ENCODE measurements at regions not wholly inside any gene's neighbourhood (a gene's known extent, or its start where the extent isn't known, plus 50 kb on each side); places are given as distances from the start of the nearest gene placed in this dataset.

DNA sequence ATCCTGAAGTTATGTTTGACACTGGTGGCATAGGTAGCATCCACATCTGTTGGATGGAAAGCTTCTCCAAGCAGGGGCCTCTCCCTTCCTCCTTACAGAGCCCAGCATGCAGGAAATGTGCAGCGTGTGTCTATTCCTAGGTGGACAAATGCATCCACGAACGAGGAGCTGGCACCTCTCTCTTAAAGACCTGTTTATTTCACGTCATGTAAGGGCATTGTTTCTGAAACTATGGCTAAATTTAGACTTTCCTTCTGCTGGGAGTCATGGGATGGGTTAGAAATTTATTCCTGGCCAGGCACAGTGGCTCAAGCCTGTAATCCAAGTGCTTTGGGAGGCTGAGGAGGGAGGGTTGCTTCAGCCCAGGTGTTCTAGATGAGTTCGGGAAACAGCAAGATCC, 208.4 kb upstream of the SVIL start:
- Mint-ChIP-seq H3K4me1 (no peaks in the 10 kb centered on the region), H3K9me3 (no peaks in the 10 kb centered on the region), H3K27me3 (peaks cover 4% of the 10 kb centered on the region), H3K36me3 (no peaks in the 10 kb centered on the region), H3K27ac (no peak overlapping the region), H3K4me3 (no peak overlapping the region)
- DNase-seq: no peak
- CTCF ChIA-PET: no interaction called here

DNA sequence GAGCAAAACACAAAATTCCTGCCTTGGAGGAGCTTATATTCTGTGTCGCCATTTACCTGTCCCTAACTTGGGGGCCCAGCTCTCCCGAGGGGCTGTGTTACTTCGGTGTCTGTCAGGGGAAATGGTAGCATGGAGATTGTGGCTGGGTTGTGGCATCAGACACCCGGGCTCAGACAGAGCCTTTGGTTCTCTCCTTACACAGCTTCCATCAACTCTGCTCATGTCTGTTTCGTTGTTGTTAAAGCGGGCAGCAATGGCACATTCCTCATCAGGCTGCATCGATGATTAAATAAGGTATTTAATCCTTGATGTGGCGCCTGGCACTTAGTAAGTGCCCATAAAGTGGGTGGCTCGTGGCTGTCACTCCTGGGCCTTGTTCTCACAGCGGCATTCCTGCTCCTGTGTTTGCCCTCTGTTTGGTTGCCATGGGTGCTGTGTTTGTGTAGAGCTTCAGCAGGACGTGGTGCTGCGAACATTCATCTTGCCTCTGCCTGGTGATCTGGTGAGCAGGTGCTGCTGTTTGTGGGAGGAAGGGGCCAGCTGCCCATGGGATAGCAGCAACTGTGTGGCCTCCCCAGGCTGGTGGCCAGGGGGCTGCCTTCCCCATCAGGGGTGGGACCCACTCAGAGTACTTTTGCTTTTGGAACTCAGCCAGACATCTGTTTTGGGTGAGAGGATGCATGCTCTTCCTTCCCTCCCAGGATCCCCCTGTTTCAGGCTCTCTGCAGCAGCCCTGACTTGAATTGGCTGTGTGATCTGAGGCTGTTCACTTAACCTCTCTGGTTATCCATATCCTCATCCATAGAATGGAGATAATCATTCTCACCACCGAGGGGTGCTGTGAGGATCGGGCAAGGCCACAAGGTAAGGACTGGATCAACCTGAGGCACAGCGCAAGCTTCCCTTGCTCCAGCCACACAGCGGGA, 207.2 kb upstream of the SVIL start:
- Mint-ChIP-seq H3K27ac (no peak overlapping the region), H3K4me3 (no peak overlapping the region), H3K4me1 (no peaks in the 10 kb centered on the region), H3K9me3 (no peaks in the 10 kb centered on the region), H3K27me3 (peaks cover 4% of the 10 kb centered on the region), H3K36me3 (no peaks in the 10 kb centered on the region)
- CTCF ChIA-PET: no interaction called here
- no peak for DNase-seq

GRCh38 chr10:29840516-29841276, 205.9 kb upstream of the SVIL start:
- Mint-ChIP-seq H3K27me3 (peaks cover 4% of the 10 kb centered on the region), H3K4me3 (no peak overlapping the region), H3K9me3 (no peaks in the 10 kb centered on the region), H3K27ac (no peak overlapping the region), H3K4me1 (no peaks in the 10 kb centered on the region), H3K36me3 (no peaks in the 10 kb centered on the region)
- CTCF ChIA-PET: no interaction called here
- no peak for DNase-seq

- CTCF ChIA-PET: no interaction called here
- Mint-ChIP-seq H3K27me3 (no peaks in the 10 kb centered on the region), H3K9me3 (no peaks in the 10 kb centered on the region), H3K4me1 (no peaks in the 10 kb centered on the region), H3K36me3 (no peaks in the 10 kb centered on the region), H3K27ac (no peak overlapping the region), H3K4me3 (no peak overlapping the region)
- DNase-seq: no peak
Measured at GRCh38 chr10:29839826-29840515, 205.2 kb upstream of the SVIL start.

DNA sequence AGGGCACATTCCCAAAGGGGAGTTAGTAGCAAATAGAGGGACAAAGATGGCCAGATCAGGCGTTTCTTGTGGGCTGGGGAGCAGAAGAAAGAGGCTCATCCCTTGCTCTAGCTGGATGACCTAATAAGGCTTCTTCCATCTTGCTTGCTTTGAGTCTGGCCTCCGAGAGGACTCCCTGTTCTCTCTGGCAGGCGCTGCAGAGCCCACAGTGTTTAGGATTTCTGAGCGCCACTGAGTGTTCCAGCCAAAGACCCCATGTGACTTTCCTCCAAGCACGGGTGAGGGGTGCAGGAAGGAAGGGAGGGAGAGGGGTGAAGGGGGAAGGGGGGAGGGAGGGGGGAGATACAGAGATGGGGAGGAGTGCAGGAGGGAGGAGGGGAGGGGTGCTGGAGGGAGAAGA, 203.8 kb upstream of the SVIL start:
- H3K9me3 Mint-ChIP-seq: no peaks in the 10 kb centered on the region
- no peak for DNase-seq
- no peak overlapping the region for H3K4me3 Mint-ChIP-seq
- CTCF ChIA-PET: no interaction called here
- no peaks in the 10 kb centered on the region for H3K4me1 Mint-ChIP-seq
- no peaks in the 10 kb centered on the region for H3K27me3 Mint-ChIP-seq
- H3K36me3 Mint-ChIP-seq: no peaks in the 10 kb centered on the region
- H3K27ac Mint-ChIP-seq: no peak overlapping the region

GRCh38 chr10:29837586-29837985, 202.8 kb upstream of the SVIL start:
- CTCF ChIA-PET: no interaction called here
- H3K27ac Mint-ChIP-seq: no peak overlapping the region
- H3K9me3 Mint-ChIP-seq: no peaks in the 10 kb centered on the region
- no peaks in the 10 kb centered on the region for H3K36me3 Mint-ChIP-seq
- H3K4me3 Mint-ChIP-seq: no peak overlapping the region
- H3K27me3 Mint-ChIP-seq: no peaks in the 10 kb centered on the region
- DNase-seq: no peak
- no peaks in the 10 kb centered on the region for H3K4me1 Mint-ChIP-seq

GRCh38 chr10:29836396-29836795, 201.6 kb upstream of the SVIL start:
- Mint-ChIP-seq H3K27ac (no peak overlapping the region), H3K4me1 (no peaks in the 10 kb centered on the region), H3K36me3 (no peaks in the 10 kb centered on the region), H3K4me3 (no peak overlapping the region), H3K27me3 (no peaks in the 10 kb centered on the region), H3K9me3 (no peaks in the 10 kb centered on the region)
- DNase-seq: no peak
- CTCF ChIA-PET: no interaction called here

- DNase-seq: no peak
- CTCF ChIA-PET: no interaction called here
- H3K27me3 Mint-ChIP-seq: no peaks in the 10 kb centered on the region
- H3K4me3 Mint-ChIP-seq: no peak overlapping the region
- no peaks in the 10 kb centered on the region for H3K36me3 Mint-ChIP-seq
- H3K4me1 Mint-ChIP-seq: no peaks in the 10 kb centered on the region
- H3K9me3 Mint-ChIP-seq: no peaks in the 10 kb centered on the region
- no peak overlapping the region for H3K27ac Mint-ChIP-seq
Measured at GRCh38 chr10:29835055-29835454, 200.3 kb upstream of the SVIL start.

GRCh38 chr10:29830531-29831512, 196.1 kb upstream of the SVIL start:
- Mint-ChIP-seq H3K9me3 (peaks cover 3% of the 10 kb centered on the region), H3K27me3 (no peaks in the 10 kb centered on the region), H3K27ac (no peak overlapping the region), H3K36me3 (peaks cover 2% of the 10 kb centered on the region), H3K4me1 (peaks cover 11% of the 10 kb centered on the region), H3K4me3 (no peak overlapping the region)
- CTCF ChIA-PET: no interaction called here
- no peak for DNase-seq

DNA sequence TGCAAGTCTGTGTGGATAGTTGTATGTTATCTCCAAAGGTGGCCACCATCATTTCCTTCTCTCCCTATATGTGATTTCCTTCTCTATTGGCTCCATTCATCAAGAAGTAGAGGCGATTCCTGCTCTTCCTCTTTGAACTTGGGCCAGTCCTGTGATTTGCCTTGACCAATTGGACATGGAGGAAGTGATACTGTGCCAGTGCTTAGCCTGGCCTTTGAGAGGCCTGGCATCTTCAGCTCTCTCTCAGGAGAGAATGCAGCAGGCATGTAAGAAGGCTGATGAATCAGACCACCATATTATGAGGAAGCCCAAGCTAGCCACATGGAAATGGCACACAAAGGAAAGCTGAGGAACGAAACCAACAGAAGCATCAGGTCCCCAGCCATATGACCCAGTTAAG, 195.0 kb upstream of the SVIL start:
- no peaks in the 10 kb centered on the region for H3K27me3 Mint-ChIP-seq
- no peak overlapping the region for H3K4me3 Mint-ChIP-seq
- CTCF ChIA-PET: no interaction called here
- H3K36me3 Mint-ChIP-seq: peaks cover 2% of the 10 kb centered on the region
- H3K27ac Mint-ChIP-seq: peak overlapping the region; percentile 39
- H3K4me1 Mint-ChIP-seq: peaks cover 11% of the 10 kb centered on the region
- peaks cover 3% of the 10 kb centered on the region for H3K9me3 Mint-ChIP-seq
- no peak for DNase-seq

- no peak for DNase-seq
- Mint-ChIP-seq H3K27ac (no peak overlapping the region), H3K36me3 (peaks cover 2% of the 10 kb centered on the region), H3K4me1 (peaks cover 11% of the 10 kb centered on the region), H3K4me3 (no peak overlapping the region), H3K27me3 (no peaks in the 10 kb centered on the region), H3K9me3 (peaks cover 3% of the 10 kb centered on the region)
- CTCF ChIA-PET: no interaction called here
Measured at GRCh38 chr10:29828956-29829355, 194.2 kb upstream of the SVIL start.

GRCh38 chr10:29828440-29828894, 193.7 kb upstream of the SVIL start:
- CTCF ChIA-PET: no interaction called here
- no peaks in the 10 kb centered on the region for H3K27me3 Mint-ChIP-seq
- no peak overlapping the region for H3K27ac Mint-ChIP-seq
- H3K4me3 Mint-ChIP-seq: no peak overlapping the region
- H3K36me3 Mint-ChIP-seq: peaks cover 2% of the 10 kb centered on the region
- peaks cover 3% of the 10 kb centered on the region for H3K9me3 Mint-ChIP-seq
- no peak for DNase-seq
- peaks cover 11% of the 10 kb centered on the region for H3K4me1 Mint-ChIP-seq

DNA sequence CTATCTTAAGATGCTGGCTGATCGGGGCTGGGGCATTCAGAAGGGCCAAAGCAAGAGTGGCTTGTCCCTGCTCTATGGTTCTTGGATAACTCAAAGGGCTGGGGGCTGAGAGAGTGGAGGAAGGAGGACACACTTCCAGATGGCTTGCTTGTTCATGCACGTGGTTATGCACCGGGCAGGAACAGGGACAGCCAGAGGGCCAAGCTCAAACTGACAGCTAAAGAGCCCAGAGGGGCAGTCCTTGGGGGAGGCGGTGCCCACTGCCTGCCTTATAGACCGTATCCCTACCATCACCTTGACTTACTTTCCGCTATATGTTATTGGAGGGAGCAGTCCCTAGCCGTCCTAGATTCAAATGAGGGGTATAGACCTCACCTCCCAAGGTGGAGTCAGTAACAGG, 192.7 kb upstream of the SVIL start:
- Mint-ChIP-seq H3K9me3 (peaks cover 3% of the 10 kb centered on the region), H3K4me1 (peaks cover 11% of the 10 kb centered on the region), H3K36me3 (peaks cover 2% of the 10 kb centered on the region), H3K4me3 (no peak overlapping the region), H3K27ac (no peak overlapping the region), H3K27me3 (no peaks in the 10 kb centered on the region)
- CTCF ChIA-PET: no interaction called here
- no peak for DNase-seq
